Parathyroid adenoma (tissue), 2 donors: ENCODE measurements at regions not wholly inside any gene's neighbourhood (a gene's known extent, or its start where the extent isn't known, plus 50 kb on each side); places are given as distances from the start of the nearest gene placed in this dataset.

ENCODE experiments used
- H2AFZ ChIP-seq: fragments of 300-600 bp; sonication (generic); one replicate; pipeline ENCODE4 v1.7.0; 2017; ENCODE audit warnings: antibody characterized with exemption, mild to moderate bottlenecking
- H3K27ac ChIP-seq: fragments of 300-600 bp; sonication (generic); one replicate; pipeline ENCODE4 v1.7.0; 2017
- H3K27me3 ChIP-seq: fragments of 300-600 bp; sonication (generic); one replicate; pipeline ENCODE4 v1.7.0; 2017; ENCODE audit warnings: low read length; ENCODE audit not compliant: control insufficient read depth, insufficient read depth
- H3K36me3 ChIP-seq: fragments of 300-600 bp; sonication (generic); one replicate; pipeline ENCODE4 v1.7.0; 2017; ENCODE audit warnings: low read length; ENCODE audit not compliant: control insufficient read depth, insufficient read depth
- H3K4me1 ChIP-seq: fragments of 300-600 bp; sonication (generic); one replicate; pipeline ENCODE4 v1.7.0; 2017; ENCODE audit warnings: control low read depth
- H3K4me2 ChIP-seq: fragments of 300-600 bp; sonication (generic); one replicate; pipeline ENCODE4 v1.7.0; 2017; ENCODE audit warnings: low read length
- H3K4me3 ChIP-seq: fragments of 300-600 bp; sonication (generic); one replicate; pipeline ENCODE4 v1.7.0; 2017; ENCODE audit warnings: low read depth, low read length
- H3K79me2 ChIP-seq: fragments of 300-600 bp; sonication (generic); one replicate; pipeline ENCODE4 v1.7.0; 2017; ENCODE audit warnings: control low read depth
- H3K9ac ChIP-seq: fragments of 300-600 bp; sonication (generic); one replicate; pipeline ENCODE4 v1.7.0; 2017; ENCODE audit warnings: mild to moderate bottlenecking
- H3K9me3 ChIP-seq: fragments of 300-600 bp; sonication (generic); one replicate; pipeline ENCODE4 v1.7.0; 2017; ENCODE audit warnings: low read length; ENCODE audit not compliant: control insufficient read depth
- CTCF ChIP-seq: fragments of 300-600 bp; sonication (generic); IDR thresholded peaks from one replicate; pipeline ENCODE4 v1.7.0; 2017; ENCODE audit warnings: antibody characterized with exemption, mild to moderate bottlenecking
- donor health status: primary hyperparathyroidism.

- no peaks in the 10 kb centered on the region for H3K27me3 ChIP-seq
- no peak for TF ChIP-seq CTCF
- no peaks in the 10 kb centered on the region for H3K36me3 ChIP-seq
- H2AFZ ChIP-seq = no peak overlapping the region
- H3K4me1 ChIP-seq = no peaks in the 10 kb centered on the region
- no peak overlapping the region for H3K4me3 ChIP-seq
- no peak overlapping the region for H3K27ac ChIP-seq
- H3K9ac ChIP-seq = no peak overlapping the region
- no peaks in the 10 kb centered on the region for H3K9me3 ChIP-seq
- H3K4me2 ChIP-seq = no peak overlapping the region
- no peaks in the 10 kb centered on the region for H3K79me2 ChIP-seq
These were observed 184.2 kb upstream of the RBPJ start for GRCh38 chr4:26136615-26137014.

GRCh38 chr4:26137288-26137687, 183.5 kb upstream of the RBPJ start:
- Histone ChIP-seq H3K79me2 (no peaks in the 10 kb centered on the region), H3K27ac (no peak overlapping the region), H3K4me1 (no peaks in the 10 kb centered on the region), H3K4me3 (no peak overlapping the region), H3K9ac (no peak overlapping the region), H3K4me2 (no peak overlapping the region), H2AFZ (no peak overlapping the region), H3K9me3 (no peaks in the 10 kb centered on the region), H3K36me3 (no peaks in the 10 kb centered on the region), H3K27me3 (no peaks in the 10 kb centered on the region)
- no peak for TF ChIP-seq CTCF

- Histone ChIP-seq H3K4me1 (no peaks in the 10 kb centered on the region), H3K27me3 (no peaks in the 10 kb centered on the region), H3K27ac (no peak overlapping the region), H2AFZ (no peak overlapping the region), H3K4me2 (no peak overlapping the region), H3K79me2 (no peaks in the 10 kb centered on the region), H3K36me3 (no peaks in the 10 kb centered on the region), H3K9me3 (no peaks in the 10 kb centered on the region), H3K9ac (no peak overlapping the region), H3K4me3 (no peak overlapping the region)
- no peak for TF ChIP-seq CTCF
These were observed 181.4 kb upstream of the RBPJ start for GRCh38 chr4:26139310-26139924.

GRCh38 chr4:26140150-26140898, 180.5 kb upstream of the RBPJ start:
- H3K4me1 ChIP-seq = no peaks in the 10 kb centered on the region
- H3K4me2 ChIP-seq = no peak overlapping the region
- no peaks in the 10 kb centered on the region for H3K9me3 ChIP-seq
- H3K9ac ChIP-seq = no peak overlapping the region
- no peaks in the 10 kb centered on the region for H3K27me3 ChIP-seq
- no peaks in the 10 kb centered on the region for H3K79me2 ChIP-seq
- H3K36me3 ChIP-seq = no peaks in the 10 kb centered on the region
- H3K4me3 ChIP-seq = no peak overlapping the region
- TF ChIP-seq CTCF = no peak
- no peak overlapping the region for H3K27ac ChIP-seq
- H2AFZ ChIP-seq = no peak overlapping the region
